Occipital lobe (tissue), 1 donor: ENCODE measurements at regions not wholly inside any gene's neighbourhood (a gene's known extent, or its start where the extent isn't known, plus 50 kb on each side); places are given as distances from the start of the nearest gene placed in this dataset.
"Not testable (repeated sequence)": the region's sequence is repeated elsewhere in the genome, so short reads cannot be mapped to it uniquely, and the experiment has no call there.

Source experiments
- DNase-seq: peaks from one replicate; lab custom pipeline; 2025; lab: John Stamatoyannopoulos, UW

- DNase-seq, result no peak
Observed at GRCh38 chrX:38939067-38939466, 137.8 kb downstream of the MID1IP1 start.

GRCh38 chrX:38940547-38940946, 139.3 kb downstream of the MID1IP1 start:
- no peak for DNase-seq

GRCh38 chrX:38941675-38942074, 140.4 kb downstream of the MID1IP1 start:
- DNase-seq, result no peak

- DNase-seq, result no peak
Observed at GRCh38 chrX:38943120-38943519, 141.9 kb downstream of the MID1IP1 start.

GRCh38 chrX:38948046-38948445, 146.8 kb downstream of the MID1IP1 start:
- no peak for DNase-seq

- no peak for DNase-seq
Observed at GRCh38 chrX:38954520-38954919, 153.3 kb downstream of the MID1IP1 start.

- no peak for DNase-seq
Observed at GRCh38 chrX:38959736-38960135, 158.5 kb downstream of the MID1IP1 start.

- DNase-seq, result no peak
Observed at GRCh38 chrX:38960137-38960536, 158.9 kb downstream of the MID1IP1 start.

- no peak for DNase-seq
Observed at GRCh38 chrX:38961936-38962335, 160.7 kb downstream of the MID1IP1 start.

- not testable (repeated sequence) for DNase-seq
Observed at GRCh38 chrX:38963244-38963643, 162.0 kb downstream of the MID1IP1 start.

GRCh38 chrX:38965888-38966287, 164.6 kb downstream of the MID1IP1 start:
- DNase-seq, result no peak

- DNase-seq, result no peak
Observed at GRCh38 chrX:38968344-38969216, 167.3 kb downstream of the MID1IP1 start.

GRCh38 chrX:38970074-38970473, 168.8 kb downstream of the MID1IP1 start:
- no peak for DNase-seq

GRCh38 chrX:38970845-38971244, 169.6 kb downstream of the MID1IP1 start:
- DNase-seq, result no peak

GRCh38 chrX:38973322-38973721, 172.1 kb downstream of the MID1IP1 start:
- no peak for DNase-seq

- no peak for DNase-seq
Observed at GRCh38 chrX:38974542-38974941, 173.3 kb downstream of the MID1IP1 start.

- no peak for DNase-seq
Observed at GRCh38 chrX:38975368-38975942, 174.2 kb downstream of the MID1IP1 start.

GRCh38 chrX:38982370-38982769, 181.1 kb downstream of the MID1IP1 start:
- DNase-seq, result no peak

- DNase-seq, result no peak
Observed at GRCh38 chrX:38982843-38983242, 181.6 kb downstream of the MID1IP1 start.

- DNase-seq, result no peak
Observed at GRCh38 chrX:38985375-38985774, 184.1 kb downstream of the MID1IP1 start.

- no peak for DNase-seq
Observed at GRCh38 chrX:38985945-38986344, 184.7 kb downstream of the MID1IP1 start.

- DNase-seq, result no peak
Observed at GRCh38 chrX:38986586-38986985, 185.3 kb downstream of the MID1IP1 start.

- DNase-seq, result no peak
Observed at GRCh38 chrX:38987198-38987651, 186.0 kb downstream of the MID1IP1 start.
